ENCODE measurements at regions not wholly inside any gene's neighbourhood (a gene's known extent, or its start where the extent isn't known, plus 50 kb on each side); places are given as distances from the start of the nearest gene placed in this dataset.

- H3K4me3 ChIP-seq = no peak overlapping the region
- WGBS, 2 donors = 52 to 65% methylated on average over 2 of the region's 2 CpGs
- intact Hi-C loops (cut with DNase I) = no loop called here
- H3K27ac ChIP-seq = peak overlapping the region in 3 of 4 donors; percentile 64 to 71 (median 69)
- no peak for DNase-seq
- peaks cover 0 to 39% (median 32%) of the 10 kb centered on the region in 4 donors for H3K4me1 ChIP-seq
- no peaks in the 10 kb centered on the region for H3K9me3 ChIP-seq
- H3K27me3 ChIP-seq = no peaks in the 10 kb centered on the region
- no peaks in the 10 kb centered on the region for H3K36me3 ChIP-seq
- TF ChIP-seq EP300 (IDR thresholded peaks at IDR 0.05) (peak in 1 of 4 donors; percentile 7), POLR2A (IDR thresholded peaks at IDR 0.05) (no peak), POLR2AphosphoS5 (IDR thresholded peaks at IDR 0.05) (peak in 3 of 4 donors; percentile 24 to 37 (median 30))
- TF ChIP-seq, protein P1, sequence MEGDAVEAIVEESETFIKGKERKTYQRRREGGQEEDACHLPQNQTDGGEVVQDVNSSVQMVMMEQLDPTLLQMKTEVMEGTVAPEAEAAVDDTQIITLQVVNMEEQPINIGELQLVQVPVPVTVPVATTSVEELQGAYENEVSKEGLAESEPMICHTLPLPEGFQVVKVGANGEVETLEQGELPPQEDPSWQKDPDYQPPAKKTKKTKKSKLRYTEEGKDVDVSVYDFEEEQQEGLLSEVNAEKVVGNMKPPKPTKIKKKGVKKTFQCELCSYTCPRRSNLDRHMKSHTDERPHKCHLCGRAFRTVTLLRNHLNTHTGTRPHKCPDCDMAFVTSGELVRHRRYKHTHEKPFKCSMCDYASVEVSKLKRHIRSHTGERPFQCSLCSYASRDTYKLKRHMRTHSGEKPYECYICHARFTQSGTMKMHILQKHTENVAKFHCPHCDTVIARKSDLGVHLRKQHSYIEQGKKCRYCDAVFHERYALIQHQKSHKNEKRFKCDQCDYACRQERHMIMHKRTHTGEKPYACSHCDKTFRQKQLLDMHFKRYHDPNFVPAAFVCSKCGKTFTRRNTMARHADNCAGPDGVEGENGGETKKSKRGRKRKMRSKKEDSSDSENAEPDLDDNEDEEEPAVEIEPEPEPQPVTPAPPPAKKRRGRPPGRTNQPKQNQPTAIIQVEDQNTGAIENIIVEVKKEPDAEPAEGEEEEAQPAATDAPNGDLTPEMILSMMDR (IDR thresholded peaks at IDR 0.05) = no peak
Observed at GRCh38 chr13:32881074-32881776, 135.0 kb upstream of the KL start.

DNA sequence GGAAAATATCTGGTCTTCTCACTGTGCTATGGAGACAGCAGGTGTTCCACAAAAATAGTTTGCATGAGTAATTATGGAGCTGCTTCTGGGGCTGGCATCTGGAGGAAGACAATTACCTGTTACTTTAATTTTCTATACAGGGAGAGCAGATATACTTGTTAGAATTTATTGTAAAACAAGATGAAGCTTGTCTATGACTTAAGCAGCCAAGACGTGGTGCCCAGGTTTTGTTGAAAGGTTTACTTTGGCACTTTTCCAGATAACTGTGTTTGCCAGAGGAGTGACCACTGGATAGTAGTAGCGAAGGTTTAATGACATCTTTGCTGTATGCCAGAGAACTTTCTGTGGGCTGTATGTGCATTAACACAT lies 134.5 kb upstream of the KL start:
- no peak overlapping the region for H3K4me3 ChIP-seq
- H3K9me3 ChIP-seq = no peaks in the 10 kb centered on the region
- no peak for TF ChIP-seq POLR2AphosphoS5 (IDR thresholded peaks at IDR 0.05)
- 20 to 69% methylated on average over 2 of the region's 2 CpGs for WGBS, 2 donors
- peaks cover 0 to 39% (median 32%) of the 10 kb centered on the region in 4 donors for H3K4me1 ChIP-seq
- no peaks in the 10 kb centered on the region for H3K36me3 ChIP-seq
- no peak for DNase-seq
- peak overlapping the region in 3 of 4 donors; percentile 64 to 71 (median 69) for H3K27ac ChIP-seq
- H3K27me3 ChIP-seq = no peaks in the 10 kb centered on the region
- intact Hi-C loops (cut with DNase I) = no loop called here

GRCh38 chr13:32882691-32883090 lies 133.5 kb upstream of the KL start:
- Histone ChIP-seq H3K9me3 (peaks cover 0 to 6% (median 5%) of the 10 kb centered on the region in 4 donors), H3K4me1 (peaks cover 0 to 39% (median 32%) of the 10 kb centered on the region in 4 donors), H3K27ac (peak overlapping the region; percentile 53 to 71 (median 66)), H3K27me3 (no peaks in the 10 kb centered on the region), H3K36me3 (no peaks in the 10 kb centered on the region), H3K4me3 (no peak overlapping the region)
- TF ChIP-seq, protein P1 (IDR thresholded peaks at IDR 0.05) = no peak
- TF ChIP-seq POLR2A (IDR thresholded peaks at IDR 0.05) (no peak), POLR2AphosphoS5 (IDR thresholded peaks at IDR 0.05) (peak in 2 of 4 donors; percentile 13 to 34)
- no peak for DNase-seq
- intact Hi-C loops (cut with DNase I) = no loop called here

GRCh38 chr13:32883474-32883873 lies 132.7 kb upstream of the KL start:
- 54 to 60% methylated on average over 2 of the region's 2 CpGs for WGBS, 2 donors
- Histone ChIP-seq H3K4me3 (no peak overlapping the region), H3K27ac (peak overlapping the region; percentile 53 to 71 (median 64)), H3K9me3 (peaks cover 0 to 12% (median 7%) of the 10 kb centered on the region in 4 donors), H3K36me3 (no peaks in the 10 kb centered on the region), H3K4me1 (peaks cover 0 to 39% (median 32%) of the 10 kb centered on the region in 4 donors), H3K27me3 (no peaks in the 10 kb centered on the region)
- peak in 1 of 4 donors; percentile 3 for TF ChIP-seq EP300 (IDR thresholded peaks at IDR 0.05)
- TF ChIP-seq, protein P1 (IDR thresholded peaks at IDR 0.05) = no peak
- TF ChIP-seq POLR2A (IDR thresholded peaks at IDR 0.05) = no peak
- TF ChIP-seq POLR2AphosphoS5 (IDR thresholded peaks at IDR 0.05) = no peak
- no peak for DNase-seq
- intact Hi-C loops (cut with DNase I) = no loop called here

- H3K36me3 ChIP-seq = no peaks in the 10 kb centered on the region
- DNase-seq = no peak
- TF ChIP-seq EP300 (IDR thresholded peaks at IDR 0.05) (no peak), POLR2A (IDR thresholded peaks at IDR 0.05) (no peak), POLR2AphosphoS5 (IDR thresholded peaks at IDR 0.05) (no peak)
- TF ChIP-seq, protein P1 (IDR thresholded peaks at IDR 0.05) = no peak
- peaks cover 0 to 12% (median 7%) of the 10 kb centered on the region in 4 donors for H3K9me3 ChIP-seq
- intact Hi-C loops (cut with DNase I) = no loop called here
- no peaks in the 10 kb centered on the region for H3K27me3 ChIP-seq
- peaks cover 0 to 14% (median 13%) of the 10 kb centered on the region in 4 donors for H3K4me1 ChIP-seq
- WGBS, 2 donors = 94 to 97% methylated on average over 3 of the region's 3 CpGs
- H3K4me3 ChIP-seq = no peak overlapping the region
- no peak overlapping the region for H3K27ac ChIP-seq
Observed at GRCh38 chr13:32887617-32888016, 128.6 kb upstream of the KL start.

All from sigmoid colon (tissue), 6 donors.